Upper lobe of left lung (tissue), 6 donors: ENCODE measurements at regions not wholly inside any gene's neighbourhood (a gene's known extent, or its start where the extent isn't known, plus 50 kb on each side); places are given as distances from the start of the nearest gene placed in this dataset.

Experiments
- ATAC-seq, 2 donors: fragments of 200-7000 bp; cut with Tn5 transposase; one replicate each; pipeline ENCODE4 v1.9.1; 2022; ENCODE audit warnings: mild to moderate bottlenecking in 2 of 2, moderate library complexity in 2 of 2; ENCODE audit not compliant: low FRiP score in 2 of 2
- DNase-seq, 2 donors: peaks; one replicate each; pipeline ENCODE4 v3.0.0-alpha.2; 2019 to 2020
- H3K27ac ChIP-seq, 4 donors: fragments of 200-600 bp; sonication (generic); one replicate each; pipeline ENCODE4 v1.5.1; 2016 to 2019
- H3K27me3 ChIP-seq, 4 donors: fragments of 200-600 bp; sonication (generic); one replicate each; pipeline ENCODE4 v1.5.1; 2017 to 2019
- H3K36me3 ChIP-seq, 4 donors: fragments of 200-600 bp; sonication (generic); one replicate each; pipeline ENCODE4 v1.5.1; 2016 to 2019
- H3K4me1 ChIP-seq, 4 donors: fragments of 200-600 bp; sonication (generic); one replicate each; pipeline ENCODE4 v1.5.1; 2018 to 2019
- H3K4me3 ChIP-seq, 4 donors: fragments of 200-600 bp; sonication (generic); one replicate each; pipeline ENCODE4 v1.5.1; 2017 to 2019; ENCODE audit warnings: mild to moderate bottlenecking in 2 of 4, moderate library complexity in 1 of 4
- H3K9me3 ChIP-seq, 4 donors: fragments of 200-600 bp; sonication (generic); one replicate each; pipeline ENCODE4 v1.5.1; 2018 to 2019
- CTCF ChIP-seq, 6 experiments: fragments of 450-650 bp in 4 of 6; fragments of 200-600 bp in 2 of 6; sonication (generic) in 2 of 6; IDR thresholded peaks; one replicate each; pipeline ENCODE4 v1.5.1; 2016 to 2019; ENCODE audit warnings: antibody characterized with exemption in 6 of 6
- EP300 ChIP-seq, 4 donors: sonication (generic); formaldehyde crosslinking; IDR thresholded peaks; one replicate each; pipeline ENCODE4 v1.5.1; 2017; ENCODE audit warnings: antibody characterized with exemption in 4 of 4, control low read depth in 2 of 4
- POLR2A ChIP-seq, 4 donors: fragments of 450-650 bp; IDR thresholded peaks; one replicate each; pipeline ENCODE4 v1.5.1; 2016 to 2017; ENCODE audit warnings: antibody characterized with exemption in 4 of 4, mild to moderate bottlenecking in 2 of 4
- POLR2AphosphoS5 ChIP-seq, 2 donors: sonication (generic); formaldehyde crosslinking; IDR thresholded peaks; one replicate each; pipeline ENCODE4 v1.5.1; 2017; ENCODE audit warnings: antibody characterized with exemption in 2 of 2
- WGBS, 2 donors: methylation state at CpG; one replicate each; pipeline ENCODE4 v1.1.5; 2017 to 2018; 5-methylcytosine and 5-hydroxymethylcytosine counted together
- donor health status: DM: no; HTN: no; CAD: no; lungs with moderate emphysema.
- donor health status: DM: no; HTN: yes; CAD: no; lungs with severe emphysema.

DNA sequence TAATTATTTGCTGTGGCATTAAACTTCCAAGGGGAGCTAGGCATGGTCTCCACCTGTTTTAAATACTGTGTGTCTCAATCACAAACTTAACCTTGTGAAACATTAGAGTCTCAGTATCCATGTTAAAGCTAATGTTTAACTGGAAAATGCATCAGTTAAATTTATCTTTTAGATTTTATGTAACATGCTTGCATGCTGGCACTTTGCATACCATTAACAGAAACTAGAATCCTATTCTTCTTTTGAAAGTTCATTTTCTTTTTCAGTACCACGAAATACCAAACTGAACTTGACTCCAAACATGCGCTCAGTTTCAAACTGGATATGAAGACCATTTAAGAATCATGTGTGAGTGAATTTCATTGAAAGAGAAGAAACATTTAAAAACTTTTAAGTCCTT, 328.9 kb upstream of the SLC10A2 start:
- Histone ChIP-seq H3K27ac (no peak overlapping the region), H3K4me3 (no peak overlapping the region), H3K9me3 (no peaks in the 10 kb centered on the region), H3K27me3 (no peaks in the 10 kb centered on the region), H3K4me1 (no peaks in the 10 kb centered on the region), H3K36me3 (no peaks in the 10 kb centered on the region)
- no peak for TF ChIP-seq EP300 (IDR thresholded peaks at IDR 0.05)
- WGBS, 2 donors: 80 to 87% methylated on average over 2 of the region's 2 CpGs
- no peak for DNase-seq
- ATAC-seq: no peak

DNA sequence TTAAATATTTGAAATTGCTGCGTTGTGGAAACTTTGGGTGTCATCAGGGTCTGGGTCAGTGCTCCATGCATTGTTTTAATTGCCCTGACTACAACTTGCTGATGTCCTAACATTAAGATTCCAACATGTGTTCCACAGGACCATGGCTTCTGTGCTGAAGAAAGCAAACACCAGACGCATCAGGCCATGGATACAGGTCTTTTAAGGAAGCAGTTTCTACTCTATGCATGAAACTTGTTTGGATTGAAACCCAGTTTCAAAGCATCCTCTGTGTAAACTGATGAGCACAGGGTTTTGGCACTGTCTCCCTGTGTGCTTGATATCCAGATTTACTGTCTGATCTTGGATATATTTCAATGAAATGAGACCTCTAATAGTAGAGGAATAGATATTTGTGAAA, 328.4 kb upstream of the SLC10A2 start:
- WGBS, 2 donors: 64 to 67% methylated on average over 2 of the region's 2 CpGs
- Histone ChIP-seq H3K27ac (no peak overlapping the region), H3K9me3 (no peaks in the 10 kb centered on the region), H3K36me3 (no peaks in the 10 kb centered on the region), H3K4me1 (no peaks in the 10 kb centered on the region), H3K27me3 (no peaks in the 10 kb centered on the region), H3K4me3 (no peak overlapping the region)
- TF ChIP-seq CTCF (IDR thresholded peaks at IDR 0.05): no peak
- no peak for TF ChIP-seq EP300 (IDR thresholded peaks at IDR 0.05)
- no peak for TF ChIP-seq POLR2AphosphoS5 (IDR thresholded peaks at IDR 0.05)
- TF ChIP-seq POLR2A (IDR thresholded peaks at IDR 0.05): no peak
- DNase-seq (no peak), ATAC-seq (no peak)

- Histone ChIP-seq H3K36me3 (no peaks in the 10 kb centered on the region), H3K27ac (no peak overlapping the region), H3K4me3 (no peak overlapping the region), H3K4me1 (no peaks in the 10 kb centered on the region), H3K9me3 (no peaks in the 10 kb centered on the region), H3K27me3 (no peaks in the 10 kb centered on the region)
- no peak for DNase-seq
- ATAC-seq: no peak
- TF ChIP-seq POLR2A (IDR thresholded peaks at IDR 0.05) (no peak), POLR2AphosphoS5 (IDR thresholded peaks at IDR 0.05) (no peak), CTCF (IDR thresholded peaks at IDR 0.05) (no peak), EP300 (IDR thresholded peaks at IDR 0.05) (no peak)
- WGBS, 2 donors: 59 to 67% methylated on average over 3 of the region's 3 CpGs
These were observed 325.7 kb upstream of the SLC10A2 start for GRCh38 chr13:103391936-103392335.

- Histone ChIP-seq H3K4me3 (no peak overlapping the region), H3K9me3 (no peaks in the 10 kb centered on the region), H3K27ac (no peak overlapping the region), H3K36me3 (no peaks in the 10 kb centered on the region), H3K27me3 (no peaks in the 10 kb centered on the region), H3K4me1 (no peaks in the 10 kb centered on the region)
- no peak for DNase-seq
- ATAC-seq: no peak
- TF ChIP-seq CTCF (IDR thresholded peaks at IDR 0.05) (no peak), POLR2A (IDR thresholded peaks at IDR 0.05) (no peak), POLR2AphosphoS5 (IDR thresholded peaks at IDR 0.05) (no peak), EP300 (IDR thresholded peaks at IDR 0.05) (no peak)
- 81 to 86% methylated on average over 1 of the region's 1 CpG for WGBS, 2 donors
These were observed 322.6 kb upstream of the SLC10A2 start for GRCh38 chr13:103388839-103389238.

GRCh38 chr13:103386341-103386740, 320.1 kb upstream of the SLC10A2 start:
- ATAC-seq (peak in 1 of 2 donors; percentile 86), DNase-seq (no peak)
- H3K4me1 ChIP-seq: no peaks in the 10 kb centered on the region
- WGBS, 2 donors: 56 to 69% methylated on average over 3 of the region's 3 CpGs
- H3K36me3 ChIP-seq: no peaks in the 10 kb centered on the region
- TF ChIP-seq EP300 (IDR thresholded peaks at IDR 0.05) (no peak), POLR2AphosphoS5 (IDR thresholded peaks at IDR 0.05) (no peak), POLR2A (IDR thresholded peaks at IDR 0.05) (no peak), CTCF (IDR thresholded peaks at IDR 0.05) (no peak)
- no peak overlapping the region for H3K27ac ChIP-seq
- H3K9me3 ChIP-seq: no peaks in the 10 kb centered on the region
- H3K27me3 ChIP-seq: no peaks in the 10 kb centered on the region
- no peak overlapping the region for H3K4me3 ChIP-seq
